OCI-LY7 (cell line): ENCODE measurements at regions not wholly inside any gene's neighbourhood (a gene's known extent, or its start where the extent isn't known, plus 50 kb on each side); places are given as distances from the start of the nearest gene placed in this dataset.

Experiments used
- BruUV-seq: library from RNA; stranded (reverse); fragments of 400-500 nt; replicated peaks from 2 replicates; lab custom pipeline; 2021; lab: Mats Ljungman, UMichigan
- CTCF ChIA-PET: fragments of 300-600 bp; sonication (Branson Sonifier 250); formaldehyde crosslinking; loops from one replicate; lab custom pipeline; 2022; ENCODE audit warnings: antibody characterized with exemption; ENCODE audit not compliant: unreplicated experiment; lab: Charles Lee
- POLR2A ChIA-PET: fragments of 300-600 bp; sonication (Branson Sonifier 250); formaldehyde crosslinking; loops from one replicate; lab custom pipeline; 2022; ENCODE audit warnings: antibody characterized with exemption; lab: Charles Lee
- DNase-seq: peaks from one replicate; pipeline ENCODE4 v3.0.0-alpha.2; 2015; ENCODE audit warnings: low spot score
- H2AFZ ChIP-seq: fragments of 200-600 bp; sonication (generic), shearing (Covaris generic); 2 replicates; pipeline ENCODE4 v1.6.1; 2014; ENCODE audit warnings: mild to moderate bottlenecking, antibody characterized with exemption, low read length, moderate library complexity
- H3K27ac ChIP-seq: fragments of 200-600 bp; sonication (generic); 2 replicates; pipeline ENCODE4 v1.5.1; 2014; ENCODE audit warnings: mixed run types, low read depth, mild to moderate bottlenecking, moderate library complexity, low read length, inconsistent platforms; ENCODE audit not compliant: poor library complexity, severe bottlenecking
- H3K36me3 ChIP-seq: fragments of 200-600 bp; sonication (generic); 2 replicates; pipeline ENCODE4 v1.6.1; 2014; ENCODE audit warnings: mild to moderate bottlenecking, antibody characterized with exemption, low read length, moderate library complexity, mixed read lengths; ENCODE audit not compliant: insufficient read depth
- H3K4me1 ChIP-seq: fragments of 200-600 bp; sonication (generic); 2 replicates; pipeline ENCODE4 v1.5.1; 2014; ENCODE audit warnings: mild to moderate bottlenecking, low read length; ENCODE audit not compliant: insufficient read depth, poor library complexity, severe bottlenecking
- H3K4me2 ChIP-seq: fragments of 200-600 bp; sonication (generic); 2 replicates; pipeline ENCODE4 v1.6.1; 2014; ENCODE audit warnings: mild to moderate bottlenecking, low read length
- H3K4me3 ChIP-seq: fragments of 200-600 bp; sonication (generic); 2 replicates; pipeline ENCODE4 v1.5.1; 2014; ENCODE audit warnings: mild to moderate bottlenecking, low read depth, low read length; ENCODE audit not compliant: poor library complexity, severe bottlenecking
- H3K79me2 ChIP-seq: fragments of 200-600 bp; sonication (generic); 2 replicates; pipeline ENCODE4 v1.6.1; 2016; ENCODE audit warnings: low read depth, mild to moderate bottlenecking, low read length, moderate library complexity, mixed read lengths; ENCODE audit not compliant: insufficient read depth
- H3K9me2 ChIP-seq: fragments of 200-600 bp; sonication (generic); 2 replicates; pipeline ENCODE4 v1.6.1; 2016; ENCODE audit warnings: mild to moderate bottlenecking, low read length, mixed read lengths; ENCODE audit not compliant: insufficient read depth
- H3K9me3 ChIP-seq: fragments of 200-600 bp; sonication (generic); 2 replicates; pipeline ENCODE4 v1.6.1; 2014; ENCODE audit warnings: mild to moderate bottlenecking, mixed run types, low read length, mixed read lengths
- H4K20me1 ChIP-seq: fragments of 200-600 bp; sonication (generic); 2 replicates; pipeline ENCODE4 v1.6.1; 2014; ENCODE audit warnings: mild to moderate bottlenecking, antibody characterized with exemption, low read length, moderate library complexity, mixed read lengths; ENCODE audit not compliant: insufficient read depth
- CTCF ChIP-seq: fragments of 200-600 bp; sonication (generic); conservative IDR thresholded peaks from 2 replicates; pipeline ENCODE4 v1.5.1; 2014; ENCODE audit warnings: mild to moderate bottlenecking, antibody characterized with exemption, low read length, moderate library complexity, mixed read lengths
- EZH2phosphoT487 ChIP-seq: fragments of 200-600 bp; sonication (generic); IDR thresholded peaks from 2 replicates; pipeline ENCODE4 v1.6.1; 2018; ENCODE audit warnings: low read depth, borderline replicate concordance, mild to moderate bottlenecking, mixed run types, antibody characterized with exemption, low read length, moderate library complexity, mixed read lengths
- intact Hi-C: fragments of 100-400 bp; cut with micrococcal nuclease; formaldehyde crosslinking; loops from one replicate; pipeline ENCODE4 v1.10.0; 2022; ENCODE audit not compliant: unreplicated experiment

- no peak overlapping the region for H3K4me3 ChIP-seq
- CTCF ChIA-PET = no interaction called here
- H3K27ac ChIP-seq = no peak overlapping the region
- H3K79me2 ChIP-seq = no peaks in the 10 kb centered on the region
- TF ChIP-seq EZH2phosphoT487 (no peak), CTCF (no peak)
- no peaks in the 10 kb centered on the region for H3K9me3 ChIP-seq
- intact Hi-C loops = no loop called here
- H3K36me3 ChIP-seq = no peaks in the 10 kb centered on the region
- no peaks in the 10 kb centered on the region for H4K20me1 ChIP-seq
- no peak for DNase-seq
- BruUV-seq = no TSS peak
- POLR2A ChIA-PET = interaction anchor here (1.1 kb wide), 1 partner anchor 26 kb away, joined by 3 read pairs; no protein-coding TSS in a partner anchor
- H3K4me1 ChIP-seq = no peaks in the 10 kb centered on the region
- H2AFZ ChIP-seq = no peak overlapping the region
- no peak overlapping the region for H3K4me2 ChIP-seq
- no peaks in the 10 kb centered on the region for H3K9me2 ChIP-seq
Observed at GRCh38 chrX:39904816-39905537, 192.8 kb downstream of the BCOR start.

- POLR2A ChIA-PET = interaction anchor here (1.1 kb wide), 1 partner anchor 25 kb away, joined by 3 read pairs; no protein-coding TSS in a partner anchor
- Histone ChIP-seq H3K9me3 (no peaks in the 10 kb centered on the region), H4K20me1 (no peaks in the 10 kb centered on the region), H3K4me2 (no peak overlapping the region), H3K4me1 (no peaks in the 10 kb centered on the region), H3K4me3 (no peak overlapping the region), H3K79me2 (no peaks in the 10 kb centered on the region), H2AFZ (no peak overlapping the region), H3K36me3 (no peaks in the 10 kb centered on the region), H3K27ac (no peak overlapping the region), H3K9me2 (no peaks in the 10 kb centered on the region)
- BruUV-seq = no TSS peak
- no peak for DNase-seq
- TF ChIP-seq CTCF (no peak), EZH2phosphoT487 (no peak)
- CTCF ChIA-PET = no interaction called here
- intact Hi-C loops = no loop called here
Observed at GRCh38 chrX:39905538-39905891, 192.2 kb downstream of the BCOR start.

- Histone ChIP-seq H3K27ac (no peak overlapping the region), H3K4me1 (no peaks in the 10 kb centered on the region), H3K9me2 (no peaks in the 10 kb centered on the region), H3K4me3 (no peak overlapping the region), H3K9me3 (no peaks in the 10 kb centered on the region), H4K20me1 (no peaks in the 10 kb centered on the region), H3K4me2 (no peak overlapping the region), H2AFZ (no peak overlapping the region), H3K36me3 (no peaks in the 10 kb centered on the region), H3K79me2 (no peaks in the 10 kb centered on the region)
- CTCF ChIA-PET = no interaction called here
- TF ChIP-seq EZH2phosphoT487 (no peak), CTCF (no peak)
- no peak for DNase-seq
- POLR2A ChIA-PET = no interaction called here
- no TSS peak for BruUV-seq
- intact Hi-C loops = no loop called here
Observed at GRCh38 chrX:39905946-39906345, 191.8 kb downstream of the BCOR start.
